NK-92 treated with Interleukin-12 subunit alpha and Interleukin-12 subunit beta, amount 100 ng/mL, for 24 hours (cell line): ENCODE measurements at regions not wholly inside any gene's neighbourhood (a gene's known extent, or its start where the extent isn't known, plus 50 kb on each side); places are given as distances from the start of the nearest gene placed in this dataset.
"Not testable (repeated sequence)": the region's sequence is repeated elsewhere in the genome, so short reads cannot be mapped to it uniquely, and the experiment has no call there.

Experiments
- DNase-seq: peaks from one replicate; lab custom pipeline; 2025; lab: John Stamatoyannopoulos, UW

DNA sequence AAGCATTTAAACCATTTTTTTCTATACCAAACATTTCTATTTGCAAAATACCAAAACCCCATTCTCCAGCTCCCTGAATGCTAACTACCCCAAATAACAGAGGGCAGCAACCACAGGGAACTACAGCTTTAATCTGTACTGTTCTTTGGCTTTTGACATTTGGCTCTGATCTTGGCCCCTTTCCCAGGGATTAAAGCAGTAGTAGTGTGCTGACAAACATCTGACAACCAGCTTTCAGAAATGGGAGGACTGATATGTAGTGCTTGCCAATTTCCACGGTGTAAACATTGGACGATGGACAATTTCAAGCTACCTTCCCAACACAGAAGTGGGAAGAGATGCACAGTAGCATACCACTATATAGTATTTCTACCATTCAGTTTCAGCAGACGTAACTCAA, 88.4 kb upstream of the TEAD1 start:
- no peak for DNase-seq

DNA sequence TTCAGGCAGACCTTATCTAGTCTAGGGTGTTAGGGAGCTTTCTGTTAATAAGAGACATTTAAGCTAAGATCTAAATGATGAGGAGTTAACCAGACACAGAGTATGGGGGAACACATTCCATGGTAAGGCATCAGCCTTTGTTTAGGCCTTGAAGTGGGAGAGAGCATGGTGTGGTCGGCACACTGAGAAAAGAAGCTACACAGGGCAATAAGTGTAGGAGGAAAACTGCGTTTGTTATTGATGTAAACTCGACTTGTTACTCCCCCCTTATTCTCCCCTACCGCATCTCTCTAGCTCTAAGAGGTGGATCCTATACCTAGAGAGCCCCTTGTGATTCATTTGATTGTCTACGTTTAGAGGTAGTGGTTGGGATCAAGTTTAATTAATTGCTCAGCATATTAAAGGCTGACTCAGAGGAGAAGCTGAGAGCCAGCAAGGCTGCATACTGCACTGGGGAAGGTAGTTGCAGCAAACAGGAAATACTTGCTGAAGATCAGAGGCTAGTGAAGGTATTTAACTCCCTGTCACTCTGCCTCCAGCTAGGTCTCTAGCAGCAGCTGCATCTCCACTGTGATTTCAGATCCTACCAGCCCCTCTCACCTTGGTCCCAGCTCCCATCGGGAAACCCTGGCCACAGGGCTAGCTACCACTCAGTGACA, 86.8 kb upstream of the TEAD1 start:
- DNase-seq, result no peak

DNA sequence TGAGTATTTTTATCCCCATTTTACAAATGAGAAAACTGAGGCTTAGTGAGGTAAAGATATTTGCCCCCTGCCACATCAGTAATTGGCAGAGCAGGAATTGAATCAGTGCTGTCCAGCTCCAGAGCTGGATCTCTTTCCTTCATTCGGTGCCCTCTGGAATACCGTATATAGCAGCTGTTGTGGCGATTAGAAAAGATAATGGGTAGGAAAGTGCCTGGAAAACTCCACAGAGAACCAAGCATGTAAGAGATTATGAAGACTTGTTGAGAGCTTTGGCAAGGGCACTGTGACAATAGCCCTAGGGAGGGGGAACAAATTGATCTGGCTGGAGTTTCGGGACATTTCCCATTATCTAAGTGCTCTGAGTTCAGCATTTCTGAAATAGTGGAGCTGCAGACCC, 82.5 kb upstream of the TEAD1 start:
- DNase-seq, result no peak

- DNase-seq, result no peak
Observed at GRCh38 chr11:12592283-12592682, 81.9 kb upstream of the TEAD1 start.

DNA sequence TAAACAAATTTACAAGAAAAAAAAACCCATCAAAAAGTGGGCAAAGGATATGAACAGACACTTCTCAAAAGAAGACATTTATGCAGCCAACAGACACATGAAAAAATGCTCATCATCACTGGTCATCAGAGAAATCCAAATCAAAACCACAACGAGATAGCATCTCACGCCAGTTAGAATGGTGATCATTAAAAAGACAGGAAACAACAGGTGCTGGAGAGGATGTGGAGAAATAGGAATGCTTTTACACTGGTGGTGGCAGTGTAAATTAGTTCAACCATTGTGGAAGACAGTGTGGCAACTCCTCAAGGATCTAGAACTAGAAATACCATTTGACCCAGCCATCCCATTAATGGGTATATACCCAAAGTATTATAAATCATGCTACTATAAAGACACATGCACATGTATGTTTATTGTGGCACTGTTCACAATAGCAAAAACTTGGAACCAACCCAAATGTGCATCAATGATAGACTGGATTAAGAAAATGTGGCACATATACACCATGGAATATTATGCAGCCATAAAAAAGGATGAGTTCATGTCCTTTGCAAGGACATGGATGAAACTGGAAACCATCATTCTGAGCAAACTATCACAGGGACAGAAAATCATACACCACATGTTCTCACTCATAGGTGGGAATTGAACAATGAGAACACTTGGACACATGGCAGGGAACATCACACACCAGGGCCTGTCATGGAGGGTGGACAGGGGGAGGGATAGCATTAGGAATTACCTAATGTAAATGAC, 79.0 kb upstream of the TEAD1 start:
- DNase-seq, result not testable (repeated sequence)

DNA sequence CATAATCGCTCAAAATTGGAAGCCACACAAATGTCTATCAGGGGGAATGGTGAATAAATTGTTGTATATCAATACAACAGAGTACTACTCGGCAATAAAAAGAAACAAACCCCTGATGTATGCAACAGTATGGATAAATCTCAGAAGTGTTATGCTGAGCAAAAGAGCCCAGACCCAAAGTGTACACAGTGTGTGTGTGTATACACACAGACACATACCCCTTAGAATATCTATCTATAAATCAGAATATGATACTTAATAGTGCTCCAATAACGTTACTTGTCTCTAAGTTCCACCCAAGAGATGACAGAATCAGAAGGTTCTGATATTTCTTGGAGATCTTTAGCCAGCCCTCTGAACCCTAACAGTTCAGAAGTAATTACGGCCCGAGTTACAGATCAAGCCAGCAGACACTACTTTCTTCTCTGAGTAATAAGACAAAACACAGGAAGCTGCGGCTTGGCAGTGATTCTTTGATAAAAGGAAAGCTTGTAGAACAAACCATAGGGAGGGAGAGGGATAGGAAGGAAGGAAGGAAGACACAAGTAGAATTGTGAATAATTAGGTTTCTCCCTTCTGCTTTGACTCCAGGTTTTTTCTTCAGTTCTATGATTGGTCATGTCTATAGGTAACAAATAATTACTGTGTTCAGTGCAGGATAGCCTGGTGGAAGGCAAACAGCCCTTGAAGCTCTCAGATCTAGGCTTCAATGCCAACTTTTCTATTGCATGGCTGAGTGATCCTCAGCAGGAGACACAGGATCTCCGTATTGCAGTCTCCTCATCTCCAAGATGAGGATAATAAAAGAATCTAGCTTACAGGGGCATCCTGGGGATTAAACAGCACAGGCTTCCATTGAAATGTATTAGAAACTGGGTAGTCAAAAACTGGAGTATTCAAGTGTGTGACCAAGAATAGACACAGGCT, 75.6 kb upstream of the TEAD1 start:
- DNase-seq, result no peak

GRCh38 chr11:12599408-12600143, 74.6 kb upstream of the TEAD1 start:
- peak; percentile 5 for DNase-seq

DNA sequence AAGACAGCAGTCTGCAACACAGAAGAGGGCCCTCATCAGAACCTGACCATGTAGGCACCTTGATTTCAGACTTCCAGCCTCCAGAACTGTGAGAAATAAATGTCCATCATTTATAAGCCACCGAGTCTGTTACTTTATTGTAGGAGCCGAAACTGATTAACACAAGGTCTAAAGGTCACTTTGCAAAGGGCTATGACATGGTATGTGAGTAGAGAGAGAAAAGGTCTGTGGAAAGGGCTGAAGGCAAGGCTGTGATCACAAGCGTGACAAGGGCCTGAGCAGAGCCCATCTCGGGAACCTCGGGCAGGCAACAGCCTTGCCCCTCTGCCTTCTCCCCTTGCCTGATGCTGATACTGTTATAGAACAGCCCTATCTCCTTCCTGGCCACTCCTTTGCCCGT, 73.4 kb upstream of the TEAD1 start:
- no peak for DNase-seq

DNA sequence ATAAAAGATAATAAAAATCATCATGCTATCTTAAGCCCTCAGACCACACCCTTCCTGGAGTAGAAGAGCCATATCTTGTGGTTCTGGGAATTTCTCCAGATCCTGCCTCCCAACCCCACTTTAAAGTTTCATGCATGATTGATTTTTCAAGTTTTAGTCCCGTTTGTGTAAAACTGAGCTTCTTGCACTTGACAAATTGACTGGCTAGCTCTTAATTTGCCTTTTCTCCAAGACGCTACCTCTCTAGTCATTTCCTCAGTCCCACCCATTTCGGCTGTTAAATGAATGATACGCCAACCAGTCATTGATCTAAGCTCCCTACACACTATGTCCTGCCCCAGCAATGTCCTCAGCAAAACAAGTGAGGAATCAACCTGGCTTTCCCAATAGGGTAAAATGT, 71.8 kb upstream of the TEAD1 start:
- no peak for DNase-seq

DNA sequence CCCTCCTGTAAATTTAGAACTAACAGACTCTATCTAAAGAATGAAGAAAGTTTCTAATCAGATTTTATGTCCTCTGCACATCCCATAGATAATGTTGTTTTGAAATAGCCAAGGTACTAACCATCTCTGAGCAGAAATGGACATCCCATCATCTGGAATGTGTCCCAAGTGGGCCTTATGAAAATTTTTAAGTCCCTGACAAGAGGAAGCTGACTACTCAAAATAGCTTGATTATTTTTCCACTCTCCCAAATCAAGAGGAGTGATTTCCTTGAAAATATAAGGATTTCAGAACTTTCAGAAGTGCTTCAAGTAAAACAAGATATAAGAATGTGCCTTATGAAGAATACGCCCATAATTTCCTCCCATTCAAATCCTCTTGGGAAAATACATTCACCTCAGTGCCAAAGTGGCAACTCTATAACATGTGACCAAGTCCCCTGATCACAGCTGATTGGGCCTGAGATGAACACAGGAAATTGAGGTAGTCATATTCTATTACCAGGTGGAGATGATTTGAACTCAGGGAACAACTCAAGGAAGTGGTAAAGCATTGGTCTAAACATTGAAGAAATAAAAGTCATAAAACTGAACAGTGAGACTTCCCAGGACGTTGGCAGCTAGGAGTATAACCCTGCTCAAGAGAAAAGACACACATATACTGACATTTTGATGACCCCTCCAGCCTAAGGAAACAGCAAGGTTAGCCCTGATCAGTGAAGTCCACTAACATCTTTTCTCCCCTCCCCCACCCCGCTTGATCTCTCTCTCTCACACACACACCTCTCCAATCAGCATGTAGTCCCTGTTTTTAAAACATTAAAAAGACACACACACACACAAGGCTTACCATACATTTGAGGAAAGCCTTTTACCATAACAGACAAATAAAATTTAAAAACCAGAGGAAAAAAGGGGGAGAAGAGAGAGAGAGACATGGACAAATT, 70.8 kb upstream of the TEAD1 start:
- no peak for DNase-seq

- no peak for DNase-seq
Observed at GRCh38 chr11:12604557-12605153, 69.6 kb upstream of the TEAD1 start.

GRCh38 chr11:12606597-12606996, 67.6 kb upstream of the TEAD1 start:
- DNase-seq, result no peak

DNA sequence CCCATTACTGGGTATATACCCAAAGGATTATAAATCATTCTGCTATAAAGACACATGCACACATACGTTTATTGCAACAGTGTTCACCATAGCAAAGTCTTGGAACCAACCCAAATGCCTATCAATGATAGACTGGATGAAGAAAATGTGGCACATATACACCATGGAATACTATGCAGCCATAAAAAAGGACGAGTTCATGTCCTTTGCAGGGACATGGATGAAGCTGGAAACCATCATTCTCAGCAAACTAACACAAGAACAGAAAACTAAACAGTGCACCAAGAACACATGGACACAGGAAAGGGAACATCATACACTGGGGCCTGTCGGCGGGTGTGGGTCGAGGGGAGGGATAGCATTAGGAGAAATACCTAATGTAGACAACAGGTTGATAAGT, 65.5 kb upstream of the TEAD1 start:
- not testable (repeated sequence) for DNase-seq

DNA sequence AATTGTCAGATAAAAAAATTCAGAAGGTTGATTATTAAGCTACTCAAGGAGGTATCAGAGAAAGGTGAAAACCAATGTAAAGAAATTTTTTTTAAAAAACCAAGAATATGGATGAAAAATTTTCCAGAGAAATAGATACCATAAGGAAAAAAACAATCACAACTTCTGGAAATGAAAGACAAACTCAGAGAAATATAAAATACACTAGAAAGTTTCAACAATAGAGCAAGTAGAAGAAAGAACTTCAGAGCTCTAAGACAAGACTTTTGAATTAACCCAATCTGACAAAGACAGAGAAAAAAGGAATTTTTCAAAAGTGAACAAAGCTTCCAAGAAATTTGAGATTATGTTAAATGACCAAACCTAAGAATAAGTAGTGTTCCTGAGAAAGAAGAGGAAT, 62.9 kb upstream of the TEAD1 start:
- DNase-seq, result no peak

- DNase-seq, result no peak
Observed at GRCh38 chr11:12617632-12618031, 56.6 kb upstream of the TEAD1 start.

DNA sequence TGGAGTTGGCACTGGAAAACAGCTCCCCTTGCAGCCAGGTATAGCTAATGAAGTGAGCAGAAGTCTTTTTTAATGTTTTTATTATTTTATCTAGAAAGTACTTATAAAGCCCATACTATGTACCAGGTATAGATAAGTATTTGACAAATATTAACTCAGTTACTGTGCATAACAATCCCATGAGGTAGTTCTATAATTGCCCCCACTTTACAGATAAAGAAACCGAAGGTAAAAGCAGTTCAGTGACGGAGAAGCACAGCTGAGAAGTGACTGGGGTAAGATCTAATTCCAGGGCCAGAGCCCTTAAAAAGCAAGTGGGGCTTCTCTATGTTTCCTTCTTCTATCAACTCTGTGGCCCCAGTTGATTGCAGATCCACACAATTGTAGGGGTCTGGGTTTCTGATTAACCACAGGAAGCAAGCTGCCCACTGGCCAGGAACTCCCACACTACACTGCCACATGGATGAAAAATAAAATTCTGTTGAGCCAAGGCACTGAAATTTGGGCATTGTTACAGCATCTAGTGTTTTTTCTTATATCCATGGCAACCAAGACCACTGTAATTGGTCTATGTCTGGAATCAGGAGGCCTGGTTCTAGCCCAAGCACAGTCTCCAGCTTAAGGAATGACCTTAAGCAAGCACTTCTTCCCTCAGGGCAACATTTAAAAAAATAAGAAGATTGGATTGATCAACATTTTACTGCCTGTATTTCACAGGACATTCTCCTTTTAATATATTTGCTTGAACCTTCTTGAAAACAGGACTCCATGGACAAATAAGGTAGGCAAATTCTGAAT, 55.3 kb upstream of the TEAD1 start:
- no peak for DNase-seq

DNA sequence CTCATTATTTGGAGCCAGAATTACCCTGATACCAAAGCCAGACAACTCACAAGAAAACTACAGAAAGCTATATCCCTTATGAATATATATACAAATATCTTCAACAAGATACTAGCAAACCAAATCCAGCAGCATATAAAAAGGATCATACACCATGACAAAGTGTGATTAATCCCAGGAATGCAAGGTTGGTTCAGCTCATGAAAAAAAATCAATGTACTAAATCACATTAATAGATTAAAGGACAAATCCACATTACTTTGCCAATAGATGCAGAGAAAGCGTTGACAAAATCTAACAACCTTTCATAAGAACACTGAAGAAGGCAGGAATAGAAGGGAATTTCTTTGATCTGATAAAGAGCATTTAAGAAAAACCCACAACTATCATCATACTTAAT, 50.4 kb upstream of the TEAD1 start:
- DNase-seq, result no peak
